Esophagus squamous epithelium (tissue), 5 donors: ENCODE measurements at regions not wholly inside any gene's neighbourhood (a gene's known extent, or its start where the extent isn't known, plus 50 kb on each side); places are given as distances from the start of the nearest gene placed in this dataset.

Experiments
- DNase-seq: peaks from one replicate; lab custom pipeline; 2025; lab: John Stamatoyannopoulos, UW
- H3K27ac ChIP-seq, 4 donors: fragments of 200-600 bp; sonication (generic); one replicate each; pipeline ENCODE4 v1.5.1; 2016 to 2019; ENCODE audit warnings: mild to moderate bottlenecking in 1 of 4
- H3K27me3 ChIP-seq, 4 donors: fragments of 200-600 bp; sonication (generic); 1 replicate in 3 of 4; 2 replicates in 1 of 4; pipeline versions ENCODE4 v1.5.1 to v1.6.0; 2017 to 2021; ENCODE audit warnings: antibody characterized with exemption in 1 of 4
- H3K36me3 ChIP-seq, 3 donors: fragments of 200-600 bp; sonication (generic); one replicate each; pipeline ENCODE4 v1.5.1; 2016 to 2019
- H3K4me1 ChIP-seq, 3 donors: fragments of 200-600 bp; sonication (generic); one replicate each; pipeline ENCODE4 v1.5.1; 2017 to 2019
- H3K4me3 ChIP-seq, 4 donors: fragments of 200-600 bp; sonication (generic); 1 replicate in 3 of 4; 2 replicates in 1 of 4; pipeline ENCODE4 v1.5.1; 2016 to 2019; ENCODE audit warnings: mild to moderate bottlenecking in 2 of 4, moderate library complexity in 1 of 4
- H3K9me3 ChIP-seq, 3 donors: fragments of 200-600 bp; sonication (generic); one replicate each; pipeline ENCODE4 v1.5.1; 2016 to 2019
- POLR2A ChIP-seq, 4 donors: fragments of 450-650 bp; IDR thresholded peaks; one replicate each; pipeline ENCODE4 v1.6.1; 2017; ENCODE audit warnings: antibody characterized with exemption in 4 of 4, mild to moderate bottlenecking in 4 of 4, moderate library complexity in 3 of 4
- WGBS, 2 donors: methylation state at CpG; one replicate each; pipeline ENCODE4 v1.1.5; 2018; 5-methylcytosine and 5-hydroxymethylcytosine counted together
- intact Hi-C: fragments of 100-400 bp; cut with DNase I; formaldehyde crosslinking; loops from one replicate; pipeline ENCODE4 v1.15.0; 2022
- TF ChIP-seq, protein P1 (sequence below), 6 experiments: fragments of 450-650 bp in 4 of 6; fragments of 200-600 bp in 2 of 6; sonication (generic) in 2 of 6; IDR thresholded peaks; one replicate each; pipeline ENCODE4 v1.5.1; 2016 to 2019; ENCODE audit warnings: antibody characterized with exemption in 6 of 6, mild to moderate bottlenecking in 4 of 6, moderate library complexity in 4 of 6
- donor health status: DM: yes; HTN: yes; CAD: no.

DNA sequence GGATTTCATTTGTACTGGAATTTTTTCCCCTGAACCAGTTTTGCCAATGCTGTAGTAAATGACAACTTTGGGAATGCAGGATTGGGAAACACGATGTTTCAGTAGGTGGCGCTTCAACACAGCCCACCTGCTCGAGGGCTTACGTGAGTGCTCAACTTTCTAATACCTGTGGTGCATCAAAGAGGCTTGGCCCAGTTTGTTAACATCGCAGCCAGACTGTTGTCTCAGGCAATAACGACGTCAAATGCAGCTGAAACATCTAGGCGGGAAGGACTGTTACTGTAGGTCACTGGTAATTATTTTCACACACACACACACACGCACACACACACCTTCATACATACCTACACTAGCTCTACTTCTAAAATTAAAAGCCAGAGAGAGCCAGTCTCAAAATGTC is 815.5 kb upstream of the SLC35B3 start:
- Histone ChIP-seq H3K27ac (no peak overlapping the region), H3K27me3 (no peaks in the 10 kb centered on the region), H3K36me3 (no peaks in the 10 kb centered on the region), H3K9me3 (no peaks in the 10 kb centered on the region), H3K4me1 (peaks cover 0 to 11% (median 0%) of the 10 kb centered on the region in 3 donors), H3K4me3 (no peak overlapping the region)
- TF ChIP-seq, protein P1, sequence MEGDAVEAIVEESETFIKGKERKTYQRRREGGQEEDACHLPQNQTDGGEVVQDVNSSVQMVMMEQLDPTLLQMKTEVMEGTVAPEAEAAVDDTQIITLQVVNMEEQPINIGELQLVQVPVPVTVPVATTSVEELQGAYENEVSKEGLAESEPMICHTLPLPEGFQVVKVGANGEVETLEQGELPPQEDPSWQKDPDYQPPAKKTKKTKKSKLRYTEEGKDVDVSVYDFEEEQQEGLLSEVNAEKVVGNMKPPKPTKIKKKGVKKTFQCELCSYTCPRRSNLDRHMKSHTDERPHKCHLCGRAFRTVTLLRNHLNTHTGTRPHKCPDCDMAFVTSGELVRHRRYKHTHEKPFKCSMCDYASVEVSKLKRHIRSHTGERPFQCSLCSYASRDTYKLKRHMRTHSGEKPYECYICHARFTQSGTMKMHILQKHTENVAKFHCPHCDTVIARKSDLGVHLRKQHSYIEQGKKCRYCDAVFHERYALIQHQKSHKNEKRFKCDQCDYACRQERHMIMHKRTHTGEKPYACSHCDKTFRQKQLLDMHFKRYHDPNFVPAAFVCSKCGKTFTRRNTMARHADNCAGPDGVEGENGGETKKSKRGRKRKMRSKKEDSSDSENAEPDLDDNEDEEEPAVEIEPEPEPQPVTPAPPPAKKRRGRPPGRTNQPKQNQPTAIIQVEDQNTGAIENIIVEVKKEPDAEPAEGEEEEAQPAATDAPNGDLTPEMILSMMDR (IDR thresholded peaks at IDR 0.05), result peak; percentile 37 to 62 (median 46)
- no peak for TF ChIP-seq POLR2A (IDR thresholded peaks at IDR 0.05)
- WGBS, 2 donors, result 7 to 17% methylated on average over 8 to 9 of the region's 9 CpGs
- intact Hi-C loops, result no loop called here
- DNase-seq, result no peak

DNA sequence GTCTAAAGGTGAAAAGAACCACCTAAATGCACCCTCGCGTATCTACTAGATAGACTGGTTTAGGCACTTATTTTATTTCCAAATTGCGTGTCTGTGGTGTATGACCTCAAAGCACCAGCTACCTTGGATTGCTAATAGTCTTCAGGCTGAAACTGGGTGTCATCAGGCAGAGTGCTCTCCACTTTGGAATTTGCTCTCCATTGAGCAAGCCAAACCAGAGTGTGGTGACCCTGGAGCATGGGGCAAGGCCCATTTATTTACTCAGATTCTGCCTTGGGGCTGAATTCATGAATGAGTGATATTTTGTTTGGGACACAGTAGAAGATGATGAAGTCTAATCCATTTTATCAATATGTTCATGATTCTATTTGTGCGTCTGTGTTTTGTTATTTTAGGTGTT is 812.8 kb upstream of the SLC35B3 start:
- H3K27me3 ChIP-seq, result no peaks in the 10 kb centered on the region
- no peak for DNase-seq
- TF ChIP-seq, protein P1 (IDR thresholded peaks at IDR 0.05), result no peak
- TF ChIP-seq POLR2A (IDR thresholded peaks at IDR 0.05), result no peak
- intact Hi-C loops, result no loop called here
- WGBS, 2 donors, result 82 to 87% methylated on average over 4 of the region's 4 CpGs
- no peak overlapping the region for H3K4me3 ChIP-seq
- no peaks in the 10 kb centered on the region for H3K9me3 ChIP-seq
- H3K4me1 ChIP-seq, result peaks cover 0 to 11% (median 0%) of the 10 kb centered on the region in 3 donors
- no peak overlapping the region for H3K27ac ChIP-seq
- no peaks in the 10 kb centered on the region for H3K36me3 ChIP-seq

DNA sequence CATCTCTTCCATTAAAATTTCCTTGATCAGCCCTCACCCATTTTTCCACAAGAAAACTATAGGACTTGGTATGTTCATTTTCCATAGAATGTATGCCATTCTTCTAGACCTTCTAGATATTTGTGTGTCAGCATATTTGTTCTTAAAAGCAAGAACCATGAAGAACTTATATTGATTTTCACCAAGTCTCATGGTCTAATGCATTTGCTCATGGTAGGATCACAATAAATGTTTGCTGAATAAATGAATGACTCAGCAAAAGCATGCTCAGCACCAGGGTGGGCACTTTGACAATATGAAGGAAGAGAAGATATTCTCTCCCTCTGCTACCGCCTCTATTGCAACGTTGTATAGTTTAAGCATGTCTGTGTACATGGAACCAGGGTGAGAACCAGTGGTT is 805.5 kb upstream of the SLC35B3 start:
- WGBS, 2 donors, result 88 to 96% methylated on average over 2 of the region's 2 CpGs
- intact Hi-C loops, result no loop called here

DNA sequence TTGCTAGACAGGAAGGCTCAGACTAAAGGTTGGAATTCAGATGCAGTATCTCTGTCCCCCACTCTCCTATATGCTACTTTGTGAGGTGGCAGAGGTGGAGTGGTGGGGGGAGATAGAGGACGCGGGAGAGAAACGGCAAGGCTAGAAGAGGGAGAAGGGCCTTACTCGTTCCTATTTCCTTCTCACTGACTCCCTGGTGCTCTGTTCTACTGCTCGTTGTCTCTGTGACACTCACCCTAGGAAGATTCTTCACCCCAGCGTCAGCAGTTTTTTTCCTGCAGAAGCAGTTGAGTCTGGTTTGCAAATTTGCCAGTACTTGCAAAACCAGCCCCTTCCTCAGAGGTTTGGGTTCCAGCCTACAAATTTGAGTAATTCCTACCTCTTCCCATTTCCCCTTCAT is 801.1 kb upstream of the SLC35B3 start:
- DNase-seq, result no peak
- Histone ChIP-seq H3K9me3 (peaks cover 0 to 14% (median 0%) of the 10 kb centered on the region in 3 donors), H3K27ac (no peak overlapping the region), H3K36me3 (no peaks in the 10 kb centered on the region), H3K27me3 (no peaks in the 10 kb centered on the region), H3K4me1 (no peaks in the 10 kb centered on the region), H3K4me3 (no peak overlapping the region)
- 82 to 85% methylated on average over 6 of the region's 6 CpGs for WGBS, 2 donors
- TF ChIP-seq, protein P1 (IDR thresholded peaks at IDR 0.05), result no peak
- TF ChIP-seq POLR2A (IDR thresholded peaks at IDR 0.05), result no peak
- intact Hi-C loops, result no loop called here

More for the DNA sequence above, 805.5 kb upstream of the SLC35B3 start:
- Histone ChIP-seq H3K4me1 (no peaks in the 10 kb centered on the region), H3K9me3 (no peaks in the 10 kb centered on the region), H3K36me3 (no peaks in the 10 kb centered on the region), H3K27ac (no peak overlapping the region), H3K27me3 (no peaks in the 10 kb centered on the region), H3K4me3 (no peak overlapping the region)
- DNase-seq, result no peak
- TF ChIP-seq, protein P1 (IDR thresholded peaks at IDR 0.05), result no peak
- no peak for TF ChIP-seq POLR2A (IDR thresholded peaks at IDR 0.05)

DNA sequence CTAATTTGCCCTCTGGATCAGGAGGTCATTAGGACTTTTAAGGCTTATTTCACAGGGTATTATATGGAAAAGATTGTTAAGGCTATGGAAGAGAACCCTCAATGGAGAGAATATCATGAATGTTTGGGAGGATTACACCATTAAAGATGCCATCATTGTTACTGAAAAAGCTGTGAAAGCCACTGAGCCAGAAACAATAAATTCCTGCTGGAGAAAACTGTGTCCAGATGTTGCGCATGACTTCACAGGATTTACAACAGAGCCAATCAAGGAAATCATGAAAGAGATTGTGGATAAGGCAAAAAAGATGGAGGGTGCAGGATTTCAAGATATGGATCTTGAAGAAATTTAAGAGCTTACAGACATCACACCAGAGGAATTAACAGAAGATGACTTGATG is 798.3 kb upstream of the SLC35B3 start:
- Histone ChIP-seq H3K27ac (no peak overlapping the region), H3K4me3 (no peak overlapping the region), H3K27me3 (no peaks in the 10 kb centered on the region), H3K4me1 (no peaks in the 10 kb centered on the region), H3K36me3 (no peaks in the 10 kb centered on the region), H3K9me3 (peaks cover 0 to 14% (median 0%) of the 10 kb centered on the region in 3 donors)
- 95 to 96% methylated on average over 1 of the region's 1 CpG for WGBS, 2 donors
- TF ChIP-seq, protein P1 (IDR thresholded peaks at IDR 0.05), result no peak
- no peak for TF ChIP-seq POLR2A (IDR thresholded peaks at IDR 0.05)
- intact Hi-C loops, result no loop called here
- DNase-seq, result no peak
